ENCODE measurements at regions not wholly inside any gene's neighbourhood (a gene's known extent, or its start where the extent isn't known, plus 50 kb on each side); places are given as distances from the start of the nearest gene placed in this dataset.
"Not testable (repeated sequence)": the region's sequence is repeated elsewhere in the genome, so short reads cannot be mapped to it uniquely, and the experiment has no call there.

GRCh38 chr1:54468288-54469084 lies 62.3 kb upstream of the SSBP3 start:
- H3K27me3 ChIP-seq (ENCODE audit: insufficient read depth, low read length); H3K9ac ChIP-seq (ENCODE audit: low read length); POLR2A ChIA-PET; H3K4me2 ChIP-seq (ENCODE audit: low read length); H3K4me1 ChIP-seq (ENCODE audit: control insufficient read depth in 1 of 2, insufficient read depth in 2 of 2, low read length in 2 of 2); H3K79me2 ChIP-seq (ENCODE audit: insufficient read depth, low read length); H2AFZ ChIP-seq (ENCODE audit: low read depth, low read length, poor library complexity, severe bottlenecking); intact Hi-C loops (cut with micrococcal nuclease); H3K9me3 ChIP-seq (ENCODE audit: control insufficient read depth in 1 of 2, insufficient read depth in 1 of 2, low read depth in 1 of 2, low read length in 2 of 2); H3K9me2 ChIP-seq (ENCODE audit: insufficient read depth); H3K27ac ChIP-seq (ENCODE audit: low read depth, low read length); BruUV-seq (replicated peaks); H4K20me1 ChIP-seq (ENCODE audit: insufficient read depth); RAD21 ChIA-PET (ENCODE audit: low non-redundant PET in 1 of 2, low total read pairs in 2 of 2, uncharacterized antibody in 2 of 2, unreplicated experiment in 2 of 2); DNase-seq (ENCODE audit: low read depth, low spot score); H3K4me3 ChIP-seq (replicated peaks in 1 of 2; ENCODE audit: low read depth in 1 of 2, low read length in 2 of 2); H3K36me3 ChIP-seq (ENCODE audit: control insufficient read depth in 1 of 2, insufficient read depth in 2 of 2, low read length in 2 of 2): not testable (repeated sequence)
- peak in 2 of 3 experiments; percentile 19 to 36; a peak in 1 of 6 replicates for TF ChIP-seq CTCF (IDR thresholded peaks at IDR 0.05 in 2 of 3, conservative IDR thresholded peaks at IDR 0.05 in 1 of 3; ENCODE audit: borderline replicate concordance in 1 of 3, insufficient read depth in 1 of 3, low read depth in 2 of 3, low read length in 2 of 3)
- CTCF ChIA-PET, result interaction anchor here (1.1 kb wide), 1 partner anchor 9 kb away, joined by 3 read pairs; no protein-coding TSS in a partner anchor
- peak; percentile 66; the same call in 1 of the 2 replicates for ATAC-seq

GRCh38 chr1:54465351-54465811 lies 59.2 kb upstream of the SSBP3 start:
- Histone ChIP-seq H2AFZ (ENCODE audit: low read depth, low read length, poor library complexity, severe bottlenecking) (no peak overlapping the region), H3K9me3 (ENCODE audit: control insufficient read depth in 1 of 2, insufficient read depth in 1 of 2, low read depth in 1 of 2, low read length in 2 of 2) (no peaks in the 10 kb centered on the region), H3K36me3 (ENCODE audit: control insufficient read depth in 1 of 2, insufficient read depth in 2 of 2, low read length in 2 of 2) (no peaks in the 10 kb centered on the region), H3K79me2 (ENCODE audit: insufficient read depth, low read length) (no peaks in the 10 kb centered on the region), H3K9me2 (ENCODE audit: insufficient read depth) (no peaks in the 10 kb centered on the region), H4K20me1 (ENCODE audit: insufficient read depth) (no peaks in the 10 kb centered on the region), H3K4me2 (ENCODE audit: low read length) (no peak overlapping the region), H3K4me3 (replicated peaks in 1 of 2; ENCODE audit: low read depth in 1 of 2, low read length in 2 of 2) (no peak overlapping the region), H3K27ac (ENCODE audit: low read depth, low read length) (no peak overlapping the region), H3K27me3 (ENCODE audit: insufficient read depth, low read length) (no peaks in the 10 kb centered on the region), H3K4me1 (ENCODE audit: control insufficient read depth in 1 of 2, insufficient read depth in 2 of 2, low read length in 2 of 2) (peaks cover 1 to 12% of the 10 kb centered on the region in 2 experiments; a peak in 2 of 4 replicates), H3K9ac (ENCODE audit: low read length) (no peak overlapping the region)
- BruUV-seq (replicated peaks), result no TSS peak
- no peak for ATAC-seq
- ChIA-PET RAD21 (ENCODE audit: low non-redundant PET in 1 of 2, low total read pairs in 2 of 2, uncharacterized antibody in 2 of 2, unreplicated experiment in 2 of 2) (no interaction called here), CTCF (no interaction called here), POLR2A (no interaction called here)
- intact Hi-C loops (cut with micrococcal nuclease), result no loop called here
- DNase-seq (ENCODE audit: low read depth, low spot score), result no peak
- TF ChIP-seq SRF (IDR thresholded peaks at IDR 0.05; ENCODE audit: low read depth) (no peak), CBX3 (IDR thresholded peaks at IDR 0.05; ENCODE audit: low read depth) (no peak), EZH2phosphoT487 (IDR thresholded peaks at IDR 0.05; ENCODE audit: borderline replicate concordance) (no peak), FOSL1 (IDR thresholded peaks at IDR 0.05; ENCODE audit: low read depth) (no peak), REST (IDR thresholded peaks at IDR 0.05; ENCODE audit: low read depth) (no peak), RAD21 (IDR thresholded peaks at IDR 0.05; ENCODE audit: low read depth) (no peak), ZBTB33 (IDR thresholded peaks at IDR 0.05; ENCODE audit: extremely low read depth, insufficient replicate concordance, low read length) (no peak), SIN3A (IDR thresholded peaks at IDR 0.05; ENCODE audit: low read depth) (no peak)
